ENCODE measurements at regions not wholly inside any gene's neighbourhood (a gene's known extent, or its start where the extent isn't known, plus 50 kb on each side); places are given as distances from the start of the nearest gene placed in this dataset.
A peak's percentile ranks its signal among the peaks of the same experiment; 100 is the strongest.

- no peak overlapping the region for H3K27ac ChIP-seq (ENCODE audit: low read depth, low read length)
- no peak overlapping the region for H3K4me3 ChIP-seq (ENCODE audit: low read depth, low read length)
- CTCF ChIA-PET, result interaction anchor here (2.0 kb wide), 1 partner anchor 10 kb away, joined by 21 read pairs; no protein-coding TSS in a partner anchor
- TF ChIP-seq, protein P1, sequence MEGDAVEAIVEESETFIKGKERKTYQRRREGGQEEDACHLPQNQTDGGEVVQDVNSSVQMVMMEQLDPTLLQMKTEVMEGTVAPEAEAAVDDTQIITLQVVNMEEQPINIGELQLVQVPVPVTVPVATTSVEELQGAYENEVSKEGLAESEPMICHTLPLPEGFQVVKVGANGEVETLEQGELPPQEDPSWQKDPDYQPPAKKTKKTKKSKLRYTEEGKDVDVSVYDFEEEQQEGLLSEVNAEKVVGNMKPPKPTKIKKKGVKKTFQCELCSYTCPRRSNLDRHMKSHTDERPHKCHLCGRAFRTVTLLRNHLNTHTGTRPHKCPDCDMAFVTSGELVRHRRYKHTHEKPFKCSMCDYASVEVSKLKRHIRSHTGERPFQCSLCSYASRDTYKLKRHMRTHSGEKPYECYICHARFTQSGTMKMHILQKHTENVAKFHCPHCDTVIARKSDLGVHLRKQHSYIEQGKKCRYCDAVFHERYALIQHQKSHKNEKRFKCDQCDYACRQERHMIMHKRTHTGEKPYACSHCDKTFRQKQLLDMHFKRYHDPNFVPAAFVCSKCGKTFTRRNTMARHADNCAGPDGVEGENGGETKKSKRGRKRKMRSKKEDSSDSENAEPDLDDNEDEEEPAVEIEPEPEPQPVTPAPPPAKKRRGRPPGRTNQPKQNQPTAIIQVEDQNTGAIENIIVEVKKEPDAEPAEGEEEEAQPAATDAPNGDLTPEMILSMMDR (IDR thresholded peaks at IDR 0.05; ENCODE audit: low read depth, low read length), result no peak
- no peaks in the 10 kb centered on the region for H3K27me3 ChIP-seq (ENCODE audit: control insufficient read depth, insufficient read depth, low read length)
- no peak for DNase-seq (ENCODE audit: low read depth, low spot score)
- POLR2A ChIA-PET, result interaction anchor here (0.6 kb wide), 1 partner anchor 165 kb away, joined by 9 read pairs; no protein-coding TSS in a partner anchor
- no peaks in the 10 kb centered on the region for H3K9me3 ChIP-seq (ENCODE audit: control insufficient read depth, insufficient read depth, low read length)
These were observed 86.7 kb upstream of the BACH2 start for GRCh38 chr6:90383196-90383822.

DNA sequence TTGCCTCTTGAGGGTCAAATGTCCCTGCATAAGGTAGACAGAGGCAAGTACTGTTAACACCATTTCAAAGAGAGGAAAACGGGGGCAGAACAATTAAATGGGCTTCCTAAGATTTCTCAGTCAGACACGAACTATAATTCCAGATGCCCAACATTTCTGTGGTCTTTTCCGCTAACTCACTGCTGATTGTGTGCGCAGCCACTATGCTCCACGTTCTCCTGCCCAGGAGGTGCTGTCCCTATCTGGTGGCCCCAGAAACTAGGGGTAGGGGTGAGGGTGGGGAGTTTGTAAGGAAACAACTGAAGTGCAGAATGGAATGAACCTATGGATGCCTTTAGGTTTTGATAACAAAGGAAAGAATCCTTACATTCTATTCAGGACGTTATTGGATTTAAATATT lies 86.1 kb upstream of the BACH2 start:
- TF ChIP-seq, protein P1 (IDR thresholded peaks at IDR 0.05; ENCODE audit: low read depth, low read length), result no peak

GRCh38 chr6:90375681-90376439 lies 79.2 kb upstream of the BACH2 start:
- ChIA-PET POLR2A (no interaction called here), CTCF (interaction anchor here (1.6 to 1.9 kb wide), 3 partner anchors 17 to 435 kb away, joined by 6 to 15 read pairs (median 15); no protein-coding TSS in a partner anchor)
- Histone ChIP-seq H3K27ac (ENCODE audit: low read depth, low read length) (peak overlapping the region; percentile 77), H3K4me3 (ENCODE audit: low read depth, low read length) (no peak overlapping the region), H3K27me3 (ENCODE audit: control insufficient read depth, insufficient read depth, low read length) (no peaks in the 10 kb centered on the region), H3K9me3 (ENCODE audit: control insufficient read depth, insufficient read depth, low read length) (no peaks in the 10 kb centered on the region)
- TF ChIP-seq, protein P1 (IDR thresholded peaks at IDR 0.05; ENCODE audit: low read depth, low read length), result no peak
- DNase-seq (ENCODE audit: low read depth, low spot score), result peak; percentile 46

More for the DNA sequence above, 86.1 kb upstream of the BACH2 start:
- no peaks in the 10 kb centered on the region for H3K9me3 ChIP-seq (ENCODE audit: control insufficient read depth, insufficient read depth, low read length)
- H3K27ac ChIP-seq (ENCODE audit: low read depth, low read length), result no peak overlapping the region
- no peak for DNase-seq (ENCODE audit: low read depth, low spot score)
- ChIA-PET POLR2A (interaction anchor here (0.6 kb wide), 1 partner anchor 164 kb away, joined by 9 read pairs; no protein-coding TSS in a partner anchor), CTCF (interaction anchor here (2.0 kb wide), 1 partner anchor 11 kb away, joined by 21 read pairs; no protein-coding TSS in a partner anchor)
- H3K27me3 ChIP-seq (ENCODE audit: control insufficient read depth, insufficient read depth, low read length), result no peaks in the 10 kb centered on the region
- H3K4me3 ChIP-seq (ENCODE audit: low read depth, low read length), result no peak overlapping the region

- CTCF ChIA-PET, result interaction anchor here (1.6 to 1.9 kb wide), 2 partner anchors 19 to 434 kb away, joined by 6 to 15 read pairs; no protein-coding TSS in a partner anchor
- H3K27me3 ChIP-seq (ENCODE audit: control insufficient read depth, insufficient read depth, low read length), result no peaks in the 10 kb centered on the region
- DNase-seq (ENCODE audit: low read depth, low spot score), result no peak
- no peak overlapping the region for H3K4me3 ChIP-seq (ENCODE audit: low read depth, low read length)
- POLR2A ChIA-PET, result no interaction called here
- H3K27ac ChIP-seq (ENCODE audit: low read depth, low read length), result no peak overlapping the region
- peaks cover 5% of the 10 kb centered on the region; the same call in 1 of the 2 replicates for H3K9me3 ChIP-seq (ENCODE audit: control insufficient read depth, insufficient read depth, low read length)
- TF ChIP-seq, protein P1 (IDR thresholded peaks at IDR 0.05; ENCODE audit: low read depth, low read length), result no peak
These were observed 77.6 kb upstream of the BACH2 start for GRCh38 chr6:90374201-90374600.
